Stimulated activated CD4-positive, alpha-beta T cell treated with anti-CD3 and anti-CD28 coated beads, Interleukin-4, amount 100 ng/mL, for 1 hour (primary cell): ENCODE measurements at regions not wholly inside any gene's neighbourhood (a gene's known extent, or its start where the extent isn't known, plus 50 kb on each side); places are given as distances from the start of the nearest gene placed in this dataset.

Experiments
- DNase-seq: peaks from one replicate; pipeline ENCODE4 v3.0.0-alpha.2; 2020

DNA sequence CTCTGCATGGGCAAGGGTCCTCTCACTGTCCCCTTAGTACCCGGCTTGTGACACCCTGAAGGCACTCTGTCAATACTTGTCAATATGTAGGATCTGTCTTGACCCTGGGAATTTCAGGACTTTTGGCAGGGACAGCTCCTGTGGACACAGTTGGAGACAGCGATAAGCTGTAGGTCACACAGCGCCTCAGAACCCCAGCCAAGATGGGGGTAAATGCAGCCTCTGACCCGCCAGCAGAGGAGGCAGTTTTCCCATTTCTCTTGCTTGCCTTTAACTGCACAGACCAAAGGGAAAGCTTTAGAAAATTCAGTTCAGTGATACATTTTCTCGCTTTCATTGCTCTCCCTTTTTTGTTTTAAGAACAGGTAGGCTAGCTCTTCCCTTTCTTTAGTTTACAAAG, 54.8 kb upstream of the KLHL29 start:
- no peak for DNase-seq
